Activated naive CD8-positive, alpha-beta T cell (primary cell): ENCODE measurements at regions not wholly inside any gene's neighbourhood (a gene's known extent, or its start where the extent isn't known, plus 50 kb on each side); places are given as distances from the start of the nearest gene placed in this dataset.

Source experiments
- H3K27ac Mint-ChIP-seq: one replicate; pipeline ENCODE4 v1.8.0; 2021; ENCODE audit warnings: mixed read lengths
- H3K27me3 Mint-ChIP-seq: one replicate; pipeline ENCODE4 v1.8.0; 2021; ENCODE audit warnings: mixed read lengths
- H3K36me3 Mint-ChIP-seq: one replicate; pipeline ENCODE4 v1.8.0; 2021; ENCODE audit warnings: mixed read lengths
- H3K4me1 Mint-ChIP-seq: one replicate; pipeline ENCODE4 v1.8.0; 2021; ENCODE audit warnings: low read depth, mixed read lengths
- H3K4me3 Mint-ChIP-seq: one replicate; pipeline ENCODE4 v1.8.0; 2021; ENCODE audit warnings: mild to moderate bottlenecking, mixed read lengths
- H3K9me3 Mint-ChIP-seq: one replicate; pipeline ENCODE4 v1.8.0; 2021; ENCODE audit warnings: low read depth, mixed read lengths

GRCh38 chr13:34302596-34302995 lies 484.6 kb downstream of the RFC3 start:
- H3K9me3 Mint-ChIP-seq: peaks cover 9% of the 10 kb centered on the region
- H3K27ac Mint-ChIP-seq: no peak overlapping the region
- H3K27me3 Mint-ChIP-seq: peaks cover 1% of the 10 kb centered on the region
- no peaks in the 10 kb centered on the region for H3K36me3 Mint-ChIP-seq
- H3K4me3 Mint-ChIP-seq: no peak overlapping the region
- H3K4me1 Mint-ChIP-seq: no peaks in the 10 kb centered on the region

- H3K4me3 Mint-ChIP-seq: no peak overlapping the region
- H3K36me3 Mint-ChIP-seq: no peaks in the 10 kb centered on the region
- no peaks in the 10 kb centered on the region for H3K4me1 Mint-ChIP-seq
- H3K27ac Mint-ChIP-seq: no peak overlapping the region
- peaks cover 9% of the 10 kb centered on the region for H3K9me3 Mint-ChIP-seq
- H3K27me3 Mint-ChIP-seq: peaks cover 1% of the 10 kb centered on the region
Observed at GRCh38 chr13:34303346-34303745, 485.4 kb downstream of the RFC3 start.

- Mint-ChIP-seq H3K27me3 (no peaks in the 10 kb centered on the region), H3K27ac (no peak overlapping the region), H3K36me3 (no peaks in the 10 kb centered on the region), H3K4me1 (no peaks in the 10 kb centered on the region), H3K4me3 (no peak overlapping the region), H3K9me3 (peaks cover 6% of the 10 kb centered on the region)
Observed at GRCh38 chr13:34307607-34308006, 489.7 kb downstream of the RFC3 start.

GRCh38 chr13:34308725-34309124 lies 490.8 kb downstream of the RFC3 start:
- H3K27ac Mint-ChIP-seq: no peak overlapping the region
- peaks cover 6% of the 10 kb centered on the region for H3K9me3 Mint-ChIP-seq
- no peaks in the 10 kb centered on the region for H3K27me3 Mint-ChIP-seq
- no peaks in the 10 kb centered on the region for H3K4me1 Mint-ChIP-seq
- H3K4me3 Mint-ChIP-seq: no peak overlapping the region
- H3K36me3 Mint-ChIP-seq: no peaks in the 10 kb centered on the region

GRCh38 chr13:34310539-34310938 lies 492.6 kb downstream of the RFC3 start:
- H3K36me3 Mint-ChIP-seq: no peaks in the 10 kb centered on the region
- peaks cover 3% of the 10 kb centered on the region for H3K9me3 Mint-ChIP-seq
- no peaks in the 10 kb centered on the region for H3K27me3 Mint-ChIP-seq
- H3K4me1 Mint-ChIP-seq: no peaks in the 10 kb centered on the region
- no peak overlapping the region for H3K4me3 Mint-ChIP-seq
- no peak overlapping the region for H3K27ac Mint-ChIP-seq

GRCh38 chr13:34311251-34311650 lies 493.3 kb downstream of the RFC3 start:
- no peak overlapping the region for H3K27ac Mint-ChIP-seq
- H3K4me3 Mint-ChIP-seq: no peak overlapping the region
- no peaks in the 10 kb centered on the region for H3K4me1 Mint-ChIP-seq
- H3K27me3 Mint-ChIP-seq: no peaks in the 10 kb centered on the region
- H3K9me3 Mint-ChIP-seq: peaks cover 3% of the 10 kb centered on the region
- no peaks in the 10 kb centered on the region for H3K36me3 Mint-ChIP-seq

- Mint-ChIP-seq H3K4me1 (no peaks in the 10 kb centered on the region), H3K36me3 (no peaks in the 10 kb centered on the region), H3K4me3 (no peak overlapping the region), H3K27me3 (no peaks in the 10 kb centered on the region), H3K9me3 (peaks cover 3% of the 10 kb centered on the region), H3K27ac (no peak overlapping the region)
Observed at GRCh38 chr13:34312578-34312977, 494.6 kb downstream of the RFC3 start.

- H3K9me3 Mint-ChIP-seq: no peaks in the 10 kb centered on the region
- H3K4me3 Mint-ChIP-seq: no peak overlapping the region
- H3K36me3 Mint-ChIP-seq: no peaks in the 10 kb centered on the region
- H3K27me3 Mint-ChIP-seq: no peaks in the 10 kb centered on the region
- no peak overlapping the region for H3K27ac Mint-ChIP-seq
- no peaks in the 10 kb centered on the region for H3K4me1 Mint-ChIP-seq
Observed at GRCh38 chr13:34320084-34320483, 502.1 kb downstream of the RFC3 start.

- Mint-ChIP-seq H3K36me3 (no peaks in the 10 kb centered on the region), H3K27ac (no peak overlapping the region), H3K4me1 (no peaks in the 10 kb centered on the region), H3K27me3 (no peaks in the 10 kb centered on the region), H3K4me3 (no peak overlapping the region), H3K9me3 (no peaks in the 10 kb centered on the region)
Observed at GRCh38 chr13:34322014-34322742, 504.2 kb downstream of the RFC3 start.

GRCh38 chr13:34322743-34323074 lies 504.8 kb downstream of the RFC3 start:
- Mint-ChIP-seq H3K9me3 (no peaks in the 10 kb centered on the region), H3K4me3 (no peak overlapping the region), H3K4me1 (no peaks in the 10 kb centered on the region), H3K27ac (no peak overlapping the region), H3K36me3 (no peaks in the 10 kb centered on the region), H3K27me3 (no peaks in the 10 kb centered on the region)

- Mint-ChIP-seq H3K4me3 (no peak overlapping the region), H3K36me3 (no peaks in the 10 kb centered on the region), H3K9me3 (no peaks in the 10 kb centered on the region), H3K4me1 (no peaks in the 10 kb centered on the region), H3K27ac (no peak overlapping the region), H3K27me3 (no peaks in the 10 kb centered on the region)
Observed at GRCh38 chr13:34335014-34336007, 517.4 kb downstream of the RFC3 start.

- Mint-ChIP-seq H3K4me3 (no peak overlapping the region), H3K36me3 (no peaks in the 10 kb centered on the region), H3K9me3 (no peaks in the 10 kb centered on the region), H3K27me3 (no peaks in the 10 kb centered on the region), H3K27ac (no peak overlapping the region), H3K4me1 (no peaks in the 10 kb centered on the region)
Observed at GRCh38 chr13:34338102-34338501, 520.2 kb downstream of the RFC3 start.

- H3K36me3 Mint-ChIP-seq: no peaks in the 10 kb centered on the region
Observed at GRCh38 chr13:34340534-34340933, 522.6 kb downstream of the RFC3 start.

GRCh38 chr13:34343413-34343940 lies 525.5 kb downstream of the RFC3 start:
- H3K27ac Mint-ChIP-seq: no peak overlapping the region
- H3K27me3 Mint-ChIP-seq: no peaks in the 10 kb centered on the region
- no peaks in the 10 kb centered on the region for H3K9me3 Mint-ChIP-seq
- H3K4me1 Mint-ChIP-seq: no peaks in the 10 kb centered on the region
- H3K4me3 Mint-ChIP-seq: no peak overlapping the region
- H3K36me3 Mint-ChIP-seq: no peaks in the 10 kb centered on the region

More at GRCh38 chr13:34340534-34340933, 522.6 kb downstream of the RFC3 start:
- Mint-ChIP-seq H3K27ac (no peak overlapping the region), H3K4me3 (no peak overlapping the region), H3K4me1 (no peaks in the 10 kb centered on the region), H3K27me3 (no peaks in the 10 kb centered on the region), H3K9me3 (no peaks in the 10 kb centered on the region)

- no peak overlapping the region for H3K27ac Mint-ChIP-seq
- no peak overlapping the region for H3K4me3 Mint-ChIP-seq
- no peaks in the 10 kb centered on the region for H3K4me1 Mint-ChIP-seq
- no peaks in the 10 kb centered on the region for H3K27me3 Mint-ChIP-seq
- H3K9me3 Mint-ChIP-seq: no peaks in the 10 kb centered on the region
- H3K36me3 Mint-ChIP-seq: no peaks in the 10 kb centered on the region
Observed at GRCh38 chr13:34344816-34345215, 526.9 kb downstream of the RFC3 start.
